Parathyroid adenoma (tissue), 2 donors: ENCODE measurements at regions not wholly inside any gene's neighbourhood (a gene's known extent, or its start where the extent isn't known, plus 50 kb on each side); places are given as distances from the start of the nearest gene placed in this dataset.

Experiments used
- H2AFZ ChIP-seq: fragments of 300-600 bp; sonication (generic); one replicate; pipeline ENCODE4 v1.7.0; 2017; ENCODE audit warnings: antibody characterized with exemption, mild to moderate bottlenecking
- H3K27ac ChIP-seq: fragments of 300-600 bp; sonication (generic); one replicate; pipeline ENCODE4 v1.7.0; 2017
- H3K27me3 ChIP-seq: fragments of 300-600 bp; sonication (generic); one replicate; pipeline ENCODE4 v1.7.0; 2017; ENCODE audit warnings: low read length; ENCODE audit not compliant: control insufficient read depth, insufficient read depth
- H3K36me3 ChIP-seq: fragments of 300-600 bp; sonication (generic); one replicate; pipeline ENCODE4 v1.7.0; 2017; ENCODE audit warnings: low read length; ENCODE audit not compliant: control insufficient read depth, insufficient read depth
- H3K4me1 ChIP-seq: fragments of 300-600 bp; sonication (generic); one replicate; pipeline ENCODE4 v1.7.0; 2017; ENCODE audit warnings: control low read depth
- H3K4me2 ChIP-seq: fragments of 300-600 bp; sonication (generic); one replicate; pipeline ENCODE4 v1.7.0; 2017; ENCODE audit warnings: low read length
- H3K4me3 ChIP-seq: fragments of 300-600 bp; sonication (generic); one replicate; pipeline ENCODE4 v1.7.0; 2017; ENCODE audit warnings: low read depth, low read length
- H3K79me2 ChIP-seq: fragments of 300-600 bp; sonication (generic); one replicate; pipeline ENCODE4 v1.7.0; 2017; ENCODE audit warnings: control low read depth
- H3K9ac ChIP-seq: fragments of 300-600 bp; sonication (generic); one replicate; pipeline ENCODE4 v1.7.0; 2017; ENCODE audit warnings: mild to moderate bottlenecking
- H3K9me3 ChIP-seq: fragments of 300-600 bp; sonication (generic); one replicate; pipeline ENCODE4 v1.7.0; 2017; ENCODE audit warnings: low read length; ENCODE audit not compliant: control insufficient read depth
- CTCF ChIP-seq: fragments of 300-600 bp; sonication (generic); IDR thresholded peaks from one replicate; pipeline ENCODE4 v1.7.0; 2017; ENCODE audit warnings: antibody characterized with exemption, mild to moderate bottlenecking
- donor health status: primary hyperparathyroidism.

GRCh38 chr1:38178216-38178615, 131.6 kb upstream of the POU3F1 start:
- Histone ChIP-seq H3K4me3 (no peak overlapping the region), H3K36me3 (no peaks in the 10 kb centered on the region), H3K4me2 (no peak overlapping the region), H3K9ac (no peak overlapping the region), H3K9me3 (no peaks in the 10 kb centered on the region), H3K27ac (no peak overlapping the region), H3K27me3 (no peaks in the 10 kb centered on the region), H3K79me2 (no peaks in the 10 kb centered on the region), H2AFZ (no peak overlapping the region), H3K4me1 (no peaks in the 10 kb centered on the region)
- no peak for TF ChIP-seq CTCF

- Histone ChIP-seq H3K4me2 (no peak overlapping the region), H3K27ac (no peak overlapping the region), H3K9me3 (no peaks in the 10 kb centered on the region), H3K79me2 (no peaks in the 10 kb centered on the region), H3K36me3 (no peaks in the 10 kb centered on the region), H3K4me3 (no peak overlapping the region), H3K9ac (no peak overlapping the region), H3K27me3 (no peaks in the 10 kb centered on the region), H2AFZ (no peak overlapping the region), H3K4me1 (no peaks in the 10 kb centered on the region)
- TF ChIP-seq CTCF = no peak
Measured at GRCh38 chr1:38175121-38175520, 128.5 kb upstream of the POU3F1 start.

DNA sequence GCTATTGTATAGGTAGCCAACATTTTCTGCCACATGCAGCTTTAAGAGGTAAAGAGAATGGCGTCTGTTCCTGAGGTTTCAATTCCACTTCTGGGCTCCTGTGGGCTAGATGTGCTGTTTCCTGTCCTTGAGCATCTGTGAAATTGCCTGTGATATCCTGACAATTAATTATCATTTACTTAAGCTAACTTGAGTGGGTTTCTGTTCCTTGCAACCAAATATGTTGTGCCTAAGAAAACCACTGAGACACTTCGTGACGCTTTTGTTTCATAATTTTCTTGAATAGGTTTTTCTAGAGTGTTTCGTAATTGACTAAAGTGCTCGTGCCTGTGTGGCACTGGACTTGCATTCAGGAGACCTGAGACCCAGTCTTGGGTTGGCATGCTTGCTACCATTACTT, 127.3 kb upstream of the POU3F1 start:
- Histone ChIP-seq H3K27me3 (no peaks in the 10 kb centered on the region), H3K4me1 (no peaks in the 10 kb centered on the region), H3K9ac (no peak overlapping the region), H3K27ac (no peak overlapping the region), H3K4me3 (no peak overlapping the region), H3K9me3 (no peaks in the 10 kb centered on the region), H3K4me2 (no peak overlapping the region), H3K36me3 (no peaks in the 10 kb centered on the region), H3K79me2 (no peaks in the 10 kb centered on the region), H2AFZ (no peak overlapping the region)
- no peak for TF ChIP-seq CTCF

DNA sequence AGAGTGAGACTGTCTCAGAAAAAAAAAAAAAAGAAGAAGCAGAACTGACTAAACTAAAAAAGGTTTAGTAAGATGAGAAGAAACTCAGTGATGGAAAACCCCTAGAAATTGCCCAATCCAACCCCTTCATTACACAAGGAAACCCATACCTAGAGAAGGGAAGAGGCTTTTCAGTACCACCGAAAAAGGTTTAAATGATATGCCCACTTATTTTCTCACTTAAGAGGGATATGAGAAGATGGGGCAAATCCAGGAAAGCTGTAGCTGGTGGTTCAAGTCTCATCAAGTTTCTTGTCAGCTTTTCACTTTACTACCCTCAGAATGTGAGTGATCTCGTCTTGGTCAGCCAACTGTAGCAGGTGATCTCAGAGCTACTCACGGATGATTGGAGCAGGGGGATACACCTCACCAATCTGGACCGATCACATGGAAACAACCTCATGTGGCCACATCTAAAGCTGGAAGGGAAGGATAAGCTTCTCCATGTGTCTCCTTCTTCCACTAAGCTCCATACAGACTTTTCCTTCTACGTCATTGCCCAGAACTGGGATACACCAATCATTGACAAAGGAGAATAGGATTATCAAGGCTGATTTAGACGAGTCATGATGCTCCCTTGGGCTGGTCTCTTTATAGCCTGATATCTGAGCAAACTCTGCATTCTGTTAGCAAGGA, 126.7 kb upstream of the POU3F1 start:
- H3K4me2 ChIP-seq = no peak overlapping the region
- no peak overlapping the region for H3K4me3 ChIP-seq
- H2AFZ ChIP-seq = no peak overlapping the region
- no peak overlapping the region for H3K27ac ChIP-seq
- H3K9ac ChIP-seq = no peak overlapping the region
- H3K9me3 ChIP-seq = no peaks in the 10 kb centered on the region
- no peaks in the 10 kb centered on the region for H3K79me2 ChIP-seq
- no peak for TF ChIP-seq CTCF
- no peaks in the 10 kb centered on the region for H3K27me3 ChIP-seq
- no peaks in the 10 kb centered on the region for H3K4me1 ChIP-seq
- H3K36me3 ChIP-seq = no peaks in the 10 kb centered on the region

DNA sequence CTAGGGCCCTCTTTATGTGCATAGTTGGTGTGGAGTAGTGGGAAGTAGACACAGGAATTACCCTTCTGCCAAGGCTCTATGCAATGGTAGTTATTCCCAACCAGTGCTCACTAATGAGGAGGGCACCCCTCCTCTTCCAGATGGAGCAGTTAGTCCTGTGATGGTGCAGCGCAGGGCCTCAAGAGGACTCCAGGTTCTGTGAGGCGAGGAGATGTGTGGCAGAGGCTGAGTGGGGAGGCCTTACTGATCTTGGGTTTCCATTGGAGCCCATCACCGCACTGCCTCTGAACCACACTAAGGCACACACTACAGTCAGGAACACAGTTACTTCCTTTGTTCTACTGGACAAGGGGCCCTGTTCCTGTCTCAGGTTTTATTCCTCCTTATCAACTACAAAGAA, 122.5 kb upstream of the POU3F1 start:
- no peaks in the 10 kb centered on the region for H3K4me1 ChIP-seq
- no peak overlapping the region for H3K9ac ChIP-seq
- no peak overlapping the region for H3K27ac ChIP-seq
- no peaks in the 10 kb centered on the region for H3K36me3 ChIP-seq
- no peaks in the 10 kb centered on the region for H3K79me2 ChIP-seq
- no peak overlapping the region for H3K4me2 ChIP-seq
- no peaks in the 10 kb centered on the region for H3K27me3 ChIP-seq
- TF ChIP-seq CTCF = no peak
- H3K9me3 ChIP-seq = no peaks in the 10 kb centered on the region
- H3K4me3 ChIP-seq = no peak overlapping the region
- no peak overlapping the region for H2AFZ ChIP-seq
